NCI-H1417 (cell line): ENCODE measurements at regions not wholly inside any gene's neighbourhood (a gene's known extent, or its start where the extent isn't known, plus 50 kb on each side); places are given as distances from the start of the nearest gene placed in this dataset.
"Not testable (repeated sequence)": the region's sequence is repeated elsewhere in the genome, so short reads cannot be mapped to it uniquely, and the experiment has no call there.

Source experiments
- DNase-seq, 3 experiments: peaks; one replicate each; lab custom pipeline; 2025; lab: John Stamatoyannopoulos, UW

GRCh38 chr14:43548368-43548767 lies 958.7 kb downstream of the FSCB start:
- no peak for DNase-seq

GRCh38 chr14:43547596-43547995 lies 959.5 kb downstream of the FSCB start:
- not testable (repeated sequence) for DNase-seq

GRCh38 chr14:43541356-43541755 lies 965.7 kb downstream of the FSCB start:
- DNase-seq = no peak

GRCh38 chr14:43540948-43541347 lies 966.1 kb downstream of the FSCB start:
- DNase-seq = no peak

GRCh38 chr14:43539210-43539609 lies 967.9 kb downstream of the FSCB start:
- DNase-seq = no peak

- DNase-seq = no peak
Measured at GRCh38 chr14:43535231-43535838, 971.7 kb downstream of the FSCB start.

- DNase-seq = no peak
Measured at GRCh38 chr14:43532825-43533416, 974.2 kb downstream of the FSCB start.

GRCh38 chr14:43528321-43528720 lies 978.8 kb downstream of the FSCB start:
- no peak for DNase-seq

- DNase-seq = peak in 1 of 3 experiments; percentile 37
Measured at GRCh38 chr14:43525658-43526057, 981.4 kb downstream of the FSCB start.

GRCh38 chr14:43522901-43523300 lies 984.2 kb downstream of the FSCB start:
- DNase-seq = no peak

- no peak for DNase-seq
Measured at GRCh38 chr14:43522191-43522590, 984.9 kb downstream of the FSCB start.

- peak in 1 of 3 experiments; percentile 59 for DNase-seq
Measured at GRCh38 chr14:43503508-43503907, 1003.6 kb downstream of the FSCB start.

- DNase-seq = not testable (repeated sequence)
Measured at GRCh38 chr14:43492359-43492758, 1014.7 kb downstream of the FSCB start.

- DNase-seq = peak in 1 of 3 experiments; percentile 11
Measured at GRCh38 chr14:43483415-43483814, 1023.7 kb downstream of the FSCB start.

- DNase-seq = no peak
Measured at GRCh38 chr14:43481864-43482263, 1025.2 kb downstream of the FSCB start.

- DNase-seq = no peak
Measured at GRCh38 chr14:43480976-43481375, 1026.1 kb downstream of the FSCB start.

- DNase-seq = peak in 2 of 3 experiments; percentile 48 to 83
Measured at GRCh38 chr14:43479596-43480195, 1027.4 kb downstream of the FSCB start.

GRCh38 chr14:43476822-43477221 lies 1030.3 kb downstream of the FSCB start:
- DNase-seq = no peak

GRCh38 chr14:43475757-43476156 lies 1031.3 kb downstream of the FSCB start:
- no peak for DNase-seq

GRCh38 chr14:43471595-43471994 lies 1035.5 kb downstream of the FSCB start:
- no peak for DNase-seq

- no peak for DNase-seq
Measured at GRCh38 chr14:43464968-43465367, 1042.1 kb downstream of the FSCB start.

- DNase-seq = peak in 1 of 3 experiments; percentile 46
Measured at GRCh38 chr14:43449291-43449690, 1057.8 kb downstream of the FSCB start.

GRCh38 chr14:43438056-43438455 lies 1069.0 kb downstream of the FSCB start:
- no peak for DNase-seq

GRCh38 chr14:43418324-43418723 lies 1088.8 kb downstream of the FSCB start:
- DNase-seq = no peak
